HL-60/S4 treated with phorbol 12-myristate 13-acetate at 8.2 ng/mL for 4 days and 3 days (cell line): ENCODE measurements at regions not wholly inside any gene's neighbourhood (a gene's known extent, or its start where the extent isn't known, plus 50 kb on each side); places are given as distances from the start of the nearest gene placed in this dataset.
"Not testable (repeated sequence)": the region's sequence is repeated elsewhere in the genome, so short reads cannot be mapped to it uniquely, and the experiment has no call there.

Experiments used
- in situ Hi-C: fragments of 300-500 bp; cut with MboI; formaldehyde crosslinking; loops from 2 replicates; pipeline ENCODE4 v1.15.0; 2022; ENCODE audit warnings: low sequenced_read_pairs

DNA sequence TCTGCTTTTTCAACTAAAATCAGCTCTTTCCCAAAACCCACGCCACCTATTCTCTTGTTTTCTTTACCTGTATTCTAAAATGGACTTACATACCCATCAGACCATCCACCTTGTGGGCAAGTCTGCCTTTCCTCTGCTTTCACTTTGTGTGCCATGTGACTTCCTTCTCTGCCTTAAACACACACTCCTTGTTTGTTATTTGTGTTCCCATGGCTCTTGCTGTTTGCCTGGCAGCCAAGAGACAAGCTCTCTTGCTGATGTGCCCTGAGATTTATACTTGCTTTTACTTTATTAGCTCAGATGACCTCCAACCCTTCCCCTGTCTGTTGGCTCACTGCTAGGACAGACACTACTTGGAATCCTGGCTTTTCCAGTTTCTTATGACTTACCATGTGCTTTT lies 309.7 kb upstream of the LRRTM4 start:
- in situ Hi-C loops: no loop called here

DNA sequence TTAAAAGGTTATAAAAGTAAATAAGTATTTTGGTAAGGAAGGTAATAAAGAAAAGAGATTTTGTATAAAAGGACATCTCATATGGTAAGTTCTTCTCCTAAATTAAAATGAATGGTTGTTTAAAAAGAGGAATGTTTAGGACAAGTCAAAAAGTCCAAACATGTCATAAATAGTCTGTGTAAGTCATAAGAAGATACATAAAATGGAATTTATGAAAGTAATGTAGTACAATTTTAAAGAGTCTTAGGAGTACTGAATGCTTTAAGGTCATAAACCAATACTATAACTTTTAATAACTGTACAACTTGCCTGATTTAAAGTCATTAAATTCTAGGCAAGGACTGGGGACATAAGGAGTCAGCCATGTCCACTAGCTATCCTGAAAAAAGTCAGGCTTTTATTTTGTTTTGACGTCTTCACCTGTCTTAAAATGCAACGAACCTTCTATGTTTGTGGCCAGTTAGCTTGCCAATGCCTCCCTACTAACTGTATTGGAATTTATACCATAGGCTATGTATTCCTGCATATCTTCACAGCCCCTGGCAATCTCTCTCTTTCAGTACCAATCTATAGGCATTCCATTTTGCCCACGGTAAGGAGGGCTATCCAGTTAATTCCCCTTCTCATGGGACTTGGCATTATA lies 312.3 kb upstream of the LRRTM4 start:
- in situ Hi-C loops: no loop called here

DNA sequence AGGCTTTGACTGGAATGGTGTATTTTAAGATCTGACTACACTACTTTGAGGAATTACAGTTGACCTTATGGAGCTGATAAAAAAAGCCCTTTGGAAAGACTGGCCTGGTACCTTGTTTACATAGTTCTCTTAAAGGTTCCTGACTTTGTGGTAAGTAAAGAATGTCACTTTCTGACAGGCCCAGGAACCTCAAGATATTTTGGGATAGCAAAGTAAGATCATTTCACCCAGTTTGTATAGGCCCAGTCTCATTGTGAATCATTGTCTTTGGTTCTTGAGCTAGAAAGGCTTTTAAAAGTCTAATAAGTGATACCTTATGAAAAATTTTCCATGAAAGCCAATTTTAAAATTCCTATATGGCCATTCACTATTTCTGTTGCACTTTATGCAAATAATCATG lies 316.3 kb upstream of the LRRTM4 start:
- in situ Hi-C loops: no loop called here

DNA sequence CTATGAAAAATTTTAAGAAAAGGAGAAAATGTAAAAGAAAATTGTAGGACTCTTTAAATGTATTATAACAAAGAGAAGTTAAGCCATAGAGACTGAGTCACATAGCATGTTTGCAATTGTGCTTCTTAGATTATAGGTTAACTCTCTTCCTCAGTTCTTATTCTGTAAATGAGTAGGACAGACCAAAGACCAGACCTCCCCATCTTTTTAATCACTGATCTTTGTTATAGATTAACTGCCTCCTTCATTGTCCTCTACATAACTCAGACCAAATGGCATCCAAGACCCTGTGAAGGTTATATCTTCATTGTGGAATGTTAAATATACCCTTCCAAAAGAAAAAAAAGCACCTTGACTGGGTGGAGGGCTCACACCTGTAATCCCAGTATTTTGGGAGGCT lies 316.9 kb upstream of the LRRTM4 start:
- in situ Hi-C loops: no loop called here

DNA sequence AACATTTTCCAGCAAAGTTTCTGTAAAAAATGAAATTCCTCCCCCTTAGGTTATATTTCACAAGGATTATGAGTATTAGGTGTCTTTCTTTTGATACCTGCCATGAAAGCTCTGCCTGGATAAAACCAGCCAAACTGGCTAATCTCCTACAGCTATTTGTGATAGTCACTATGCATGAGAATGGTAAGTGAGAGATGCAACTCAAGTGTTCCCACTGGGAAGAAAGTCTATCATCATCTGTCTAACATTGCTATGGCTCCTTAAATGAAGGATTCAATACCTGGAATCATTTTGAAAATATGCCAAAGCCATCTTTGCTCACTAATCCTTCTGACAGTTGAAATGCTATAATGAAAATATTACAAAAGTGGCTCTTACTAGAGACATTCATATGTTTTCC lies 339.9 kb upstream of the LRRTM4 start:
- in situ Hi-C loops: no loop called here

DNA sequence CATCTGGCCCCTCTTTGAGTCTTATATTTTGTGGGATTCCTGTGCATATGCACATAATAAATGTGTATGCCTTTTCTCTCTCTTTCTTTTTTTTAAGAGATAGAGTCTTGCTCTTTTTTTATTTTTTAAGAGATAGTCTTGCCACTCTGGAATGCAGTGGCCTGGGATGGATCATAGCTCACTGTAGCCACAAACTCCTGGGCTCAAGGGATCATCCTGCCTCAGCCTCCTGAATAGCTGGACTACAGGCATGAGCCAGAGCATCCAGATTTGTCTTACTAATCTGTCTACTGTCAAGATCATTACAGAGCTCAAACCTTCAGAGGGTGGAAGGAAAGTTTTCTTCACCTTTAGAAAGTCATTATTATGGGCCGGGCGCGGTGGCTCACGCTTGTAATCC lies 342.2 kb upstream of the LRRTM4 start:
- in situ Hi-C loops: no loop called here

DNA sequence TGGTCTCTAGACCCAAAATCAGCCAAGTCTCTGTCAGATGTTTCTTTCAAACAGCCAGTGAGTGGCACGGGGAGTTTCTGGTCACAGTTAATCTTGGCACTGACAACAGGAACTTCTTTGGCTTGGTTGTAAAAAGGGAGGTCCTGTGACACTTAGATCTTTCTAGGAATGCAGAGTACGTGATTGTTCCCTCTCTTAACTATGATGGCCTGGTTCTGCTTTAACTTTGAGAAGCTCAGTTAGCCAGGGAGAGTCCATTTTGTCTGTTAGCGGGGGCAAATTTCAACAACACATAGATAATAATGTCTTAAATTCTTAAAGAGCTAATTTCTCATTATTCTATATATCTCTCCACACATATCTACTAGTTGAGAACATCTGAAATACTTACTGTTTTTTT lies 344.5 kb upstream of the LRRTM4 start:
- in situ Hi-C loops: no loop called here

DNA sequence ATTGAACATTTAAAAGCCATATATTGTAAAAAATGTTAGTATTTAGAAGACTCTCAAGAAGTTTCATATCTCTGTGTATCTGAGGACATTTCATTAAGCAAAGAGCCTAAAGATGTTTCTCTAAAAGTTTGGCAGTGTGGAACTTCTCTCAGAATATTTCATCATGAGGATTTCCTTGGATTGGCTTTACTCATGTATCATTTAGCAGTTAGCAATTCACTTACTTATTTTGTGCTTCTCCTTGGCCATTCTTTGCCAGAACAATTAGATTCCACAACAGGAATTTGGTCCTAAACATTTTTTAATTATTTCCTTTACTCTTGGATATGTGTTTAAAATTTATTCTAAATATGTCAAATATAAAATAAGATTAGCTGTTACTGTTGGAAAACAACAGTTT lies 345.0 kb upstream of the LRRTM4 start:
- in situ Hi-C loops: no loop called here

DNA sequence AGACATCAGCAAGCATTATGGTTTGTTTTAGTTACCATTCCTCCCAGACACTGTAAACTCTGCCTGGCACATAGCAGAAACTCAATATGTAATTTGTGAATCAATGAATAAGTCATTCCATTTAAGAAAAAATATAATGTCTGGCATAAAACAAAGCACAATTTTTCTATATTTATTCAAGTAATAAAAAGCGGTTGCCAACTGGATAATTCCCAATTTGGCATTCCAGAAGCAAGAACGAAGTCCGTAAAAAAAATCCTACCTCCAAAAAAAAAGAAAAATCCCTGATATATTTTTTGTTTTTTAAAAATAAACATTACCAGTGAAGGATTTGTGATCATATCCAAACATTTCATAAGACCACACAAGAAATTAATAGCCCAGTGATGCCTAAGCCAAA lies 351.3 kb upstream of the LRRTM4 start:
- in situ Hi-C loops: no loop called here

DNA sequence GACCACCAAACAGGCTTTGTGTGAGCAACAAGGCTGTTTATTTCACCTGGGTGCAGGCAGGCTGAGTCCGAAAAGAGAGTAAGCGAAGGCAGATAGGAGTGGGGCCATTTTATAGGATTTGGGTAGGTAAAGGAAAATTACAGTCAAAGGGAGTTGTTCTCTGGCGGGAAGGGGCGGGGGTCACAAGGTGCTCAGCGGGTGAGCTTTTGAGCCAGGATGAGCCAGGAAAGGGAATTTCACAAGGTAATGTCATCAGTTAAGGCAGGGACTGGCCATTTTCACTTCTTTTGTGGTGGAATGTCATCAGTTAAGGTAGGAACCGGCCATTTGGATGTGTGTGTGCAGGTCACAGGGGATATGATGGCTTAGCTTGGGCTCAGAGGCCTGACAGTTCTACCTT lies 378.0 kb upstream of the LRRTM4 start:
- in situ Hi-C loops: not testable (repeated sequence)

DNA sequence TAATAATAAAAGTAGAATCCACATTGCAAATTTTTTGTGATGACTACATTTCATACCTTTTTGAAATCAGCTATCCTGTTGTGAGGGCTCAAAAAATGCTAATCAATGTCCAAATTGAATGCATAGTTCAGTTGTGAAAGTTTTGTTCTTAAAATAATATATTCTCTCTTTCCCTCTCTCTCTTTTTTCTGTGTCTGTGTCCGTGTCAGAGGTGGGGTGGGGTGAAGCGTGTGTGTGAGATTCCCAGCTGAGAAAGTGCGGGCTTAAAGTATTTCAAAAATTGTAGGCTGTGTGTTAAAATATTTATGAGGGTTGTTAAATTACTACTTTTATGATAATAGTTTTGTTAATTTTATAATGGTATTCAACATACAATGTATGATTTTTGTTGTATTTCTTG lies 388.0 kb upstream of the LRRTM4 start:
- in situ Hi-C loops: no loop called here

DNA sequence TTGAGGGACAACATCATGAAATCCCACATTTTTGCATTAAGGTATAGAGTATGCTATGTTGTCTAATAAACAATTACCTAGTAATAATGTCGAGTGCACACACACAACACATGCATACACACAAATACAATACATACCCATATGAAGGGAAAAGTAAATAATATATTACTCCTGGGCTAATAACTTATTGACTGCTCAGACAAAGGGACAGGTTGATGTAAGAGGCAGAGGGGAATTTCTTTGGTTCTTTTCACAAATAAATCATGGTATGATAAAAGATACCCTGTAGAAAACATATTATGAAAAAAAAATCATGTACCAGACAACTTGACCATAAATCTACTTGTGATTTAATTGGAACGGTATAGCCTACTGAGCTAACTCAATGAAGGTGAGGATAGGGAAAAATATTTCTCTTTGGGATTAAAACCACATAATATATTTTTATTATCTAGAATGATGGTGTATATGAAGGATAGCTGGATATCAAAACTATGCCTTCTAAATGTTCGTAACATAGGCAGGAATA lies 398.7 kb upstream of the LRRTM4 start:
- in situ Hi-C loops: no loop called here

DNA sequence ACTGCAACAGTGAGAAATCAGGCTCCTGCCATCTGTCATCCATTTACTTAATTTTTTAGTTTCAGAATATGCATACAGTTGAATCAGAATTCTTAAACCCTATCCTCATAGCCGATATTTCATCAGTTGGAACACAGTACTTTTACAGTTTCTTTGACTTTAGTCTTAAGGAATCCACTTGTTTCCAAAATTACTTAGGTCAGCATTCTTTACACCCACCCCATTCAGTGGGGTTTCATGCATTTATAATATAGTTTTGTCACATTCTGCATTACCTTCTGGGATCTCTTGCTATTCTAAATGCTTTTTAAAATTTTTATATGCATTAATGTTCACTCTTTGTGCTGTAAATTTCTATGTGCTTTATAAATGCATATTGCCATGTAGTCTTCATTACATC lies 400.4 kb upstream of the LRRTM4 start:
- in situ Hi-C loops: no loop called here

DNA sequence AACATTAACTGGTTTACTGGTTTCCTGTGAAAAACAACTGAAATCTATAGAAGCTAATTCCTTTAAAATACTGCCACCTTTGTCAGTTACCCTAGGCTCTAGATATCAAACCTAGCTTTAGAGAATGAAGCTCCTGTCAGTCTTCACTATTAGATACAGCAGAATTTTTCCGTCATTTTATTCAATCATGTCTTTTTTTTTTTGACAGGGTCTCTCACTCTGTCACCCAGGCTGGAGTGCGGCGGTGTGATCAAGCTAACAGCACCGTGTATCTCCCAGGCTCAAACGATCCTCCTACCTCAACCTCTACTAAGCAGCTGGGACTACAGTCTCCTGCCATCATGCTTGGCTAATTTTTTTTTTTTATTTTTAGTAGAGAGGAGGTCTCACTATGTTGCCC lies 415.2 kb upstream of the LRRTM4 start:
- in situ Hi-C loops: no loop called here

DNA sequence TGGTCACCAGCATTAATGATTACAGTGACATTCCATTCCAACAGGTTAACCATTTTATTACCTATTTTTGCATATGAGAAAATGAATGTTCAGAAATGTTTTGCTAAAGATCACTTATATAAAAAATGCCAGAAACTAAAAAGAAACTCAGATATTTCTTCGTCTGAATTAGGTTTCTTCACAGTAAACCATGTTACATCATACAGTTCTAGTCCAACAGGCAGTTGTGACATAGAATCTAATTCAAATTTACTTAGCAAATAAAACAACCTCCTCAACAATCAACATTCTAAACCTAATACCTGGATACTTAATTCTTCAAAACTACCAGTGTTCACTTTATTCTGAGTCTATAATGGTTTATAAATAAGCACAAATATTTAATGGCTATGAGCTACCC lies 416.3 kb upstream of the LRRTM4 start:
- in situ Hi-C loops: no loop called here

DNA sequence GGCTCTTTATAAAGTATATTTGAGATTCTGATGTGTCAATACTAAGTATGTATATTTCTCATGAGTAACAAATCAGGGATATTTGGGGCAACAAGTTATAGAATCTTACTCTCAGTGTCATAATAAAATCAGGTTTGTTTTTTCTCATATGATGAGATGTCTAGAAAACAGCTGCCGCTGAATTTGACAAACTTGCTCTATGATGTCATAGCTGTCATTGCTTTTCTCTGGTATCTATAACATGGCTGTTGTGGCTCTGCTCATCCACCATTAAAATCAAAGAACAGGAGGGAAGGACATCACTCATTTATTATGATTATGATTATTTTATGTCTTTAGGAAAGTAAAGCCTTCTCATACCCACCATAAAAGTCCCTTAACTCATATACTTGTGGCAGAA lies 417.2 kb upstream of the LRRTM4 start:
- in situ Hi-C loops: no loop called here

DNA sequence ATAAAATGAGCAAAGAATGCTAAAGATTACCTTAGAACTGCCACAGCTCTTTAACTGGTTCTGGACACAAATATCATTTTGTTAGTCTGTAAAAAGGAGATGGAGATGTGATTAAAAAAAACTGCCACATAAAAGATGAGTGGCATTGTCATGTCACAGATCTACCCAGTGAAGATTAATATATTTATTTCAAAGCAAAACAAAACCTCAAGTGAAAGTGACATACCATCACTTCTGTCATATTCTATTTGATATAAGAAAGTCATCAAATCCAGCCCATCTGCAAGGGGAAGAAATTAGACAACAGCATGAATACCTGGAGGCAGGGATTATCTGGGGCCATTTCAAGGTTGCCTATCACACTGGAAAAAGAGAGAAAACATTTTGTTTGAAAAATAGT lies 417.6 kb upstream of the LRRTM4 start:
- in situ Hi-C loops: no loop called here

DNA sequence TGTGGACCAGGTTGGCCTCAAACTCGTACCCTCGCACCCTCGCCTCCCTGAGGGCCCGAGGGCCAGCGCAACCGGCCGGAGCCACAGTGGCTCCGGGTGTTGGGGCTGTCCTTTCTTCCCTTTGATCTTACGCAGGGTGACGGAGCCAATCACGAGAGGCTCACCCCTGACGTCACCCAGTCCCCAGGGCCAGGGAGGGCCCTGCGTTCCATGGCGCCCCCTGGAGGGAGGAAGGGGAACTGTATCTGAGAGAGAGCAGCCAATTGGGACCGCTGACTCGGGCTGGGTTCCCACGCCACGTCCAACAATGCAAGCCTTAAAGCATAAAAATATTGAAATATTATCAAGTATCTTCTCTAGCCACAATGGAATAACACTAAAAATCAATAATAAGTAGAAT lies 432.8 kb upstream of the LRRTM4 start:
- in situ Hi-C loops: no loop called here

DNA sequence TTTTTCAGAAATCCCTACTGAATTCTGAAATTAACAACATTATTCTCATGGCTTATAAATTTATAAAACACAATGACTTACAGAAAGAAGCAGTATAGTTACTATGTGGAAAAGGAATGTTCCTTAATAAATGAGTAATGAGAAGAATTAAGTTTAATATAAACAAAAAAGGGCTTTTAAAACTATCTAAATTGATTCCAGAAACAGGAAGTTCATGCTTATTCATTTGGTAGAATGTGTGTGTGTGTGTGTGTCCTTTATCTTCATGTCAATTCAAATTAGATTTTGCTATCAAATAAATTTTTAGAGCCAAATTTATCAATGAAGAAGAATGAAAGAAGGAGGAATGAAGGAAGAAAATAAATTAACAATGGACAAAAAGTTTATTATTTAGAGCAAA lies 440.8 kb upstream of the LRRTM4 start:
- in situ Hi-C loops: no loop called here

DNA sequence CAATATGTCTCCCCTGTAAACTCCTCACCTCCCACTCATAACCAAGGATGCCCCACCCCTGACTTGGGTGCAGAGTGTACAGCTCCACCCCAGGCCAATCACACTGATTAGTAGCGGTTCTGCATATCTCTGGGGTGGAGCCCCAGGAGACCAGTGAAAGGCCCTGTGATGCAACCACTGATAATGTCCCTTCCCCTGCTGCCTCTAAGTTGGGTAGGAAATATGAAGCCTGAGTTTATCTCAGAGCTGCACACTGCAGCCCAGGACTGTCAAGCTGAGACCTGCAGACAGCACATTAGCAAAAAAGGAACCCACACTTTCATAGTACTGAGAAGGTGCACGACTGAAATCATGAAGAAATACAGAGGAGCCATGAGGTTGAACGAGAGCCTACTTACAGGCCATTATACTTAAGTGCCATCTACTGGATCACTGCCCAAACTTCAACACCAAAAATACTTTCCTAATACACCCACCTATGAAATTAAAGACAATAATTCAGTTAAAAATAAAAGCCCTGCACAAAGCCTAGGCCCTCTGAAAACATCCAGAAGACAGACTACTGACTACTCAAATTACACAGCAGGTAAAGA lies 455.4 kb upstream of the LRRTM4 start:
- in situ Hi-C loops: no loop called here

DNA sequence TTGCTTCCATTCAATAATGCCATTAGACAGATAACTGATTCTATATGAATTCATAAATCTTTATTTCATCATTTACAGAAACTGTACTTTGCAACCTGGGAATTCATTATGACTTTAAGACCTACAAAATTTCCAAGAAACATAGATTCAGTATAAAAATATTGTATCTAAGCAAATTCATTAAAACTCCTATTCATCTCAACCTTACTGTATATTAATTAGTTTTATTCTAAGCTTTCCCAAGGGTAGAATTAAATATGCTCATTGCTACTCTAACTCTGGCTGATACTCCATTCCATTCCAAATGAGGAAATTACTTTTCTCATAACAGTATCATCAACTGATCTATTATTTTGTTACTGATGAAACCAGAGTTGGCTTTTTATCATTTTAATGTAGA lies 473.0 kb upstream of the LRRTM4 start:
- in situ Hi-C loops: no loop called here

DNA sequence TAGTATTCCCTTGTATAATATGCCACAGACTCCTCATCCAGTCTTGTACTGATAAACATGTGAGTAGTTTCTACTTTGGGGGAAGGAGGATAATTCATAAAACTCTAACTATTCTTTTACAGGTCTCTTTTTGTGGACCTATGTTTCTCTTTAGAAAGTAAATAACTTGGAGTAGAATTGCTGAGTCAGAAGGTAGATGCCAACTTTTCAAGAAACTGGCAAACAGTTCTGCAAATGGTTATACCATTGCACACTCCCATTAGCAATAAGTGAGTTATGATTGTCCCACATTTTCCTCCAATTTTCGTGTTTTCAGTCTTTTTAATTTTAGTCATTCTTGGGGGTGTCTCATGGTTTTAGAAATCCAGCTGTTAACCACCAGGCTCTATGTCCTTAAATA lies 477.2 kb upstream of the LRRTM4 start:
- in situ Hi-C loops: no loop called here

DNA sequence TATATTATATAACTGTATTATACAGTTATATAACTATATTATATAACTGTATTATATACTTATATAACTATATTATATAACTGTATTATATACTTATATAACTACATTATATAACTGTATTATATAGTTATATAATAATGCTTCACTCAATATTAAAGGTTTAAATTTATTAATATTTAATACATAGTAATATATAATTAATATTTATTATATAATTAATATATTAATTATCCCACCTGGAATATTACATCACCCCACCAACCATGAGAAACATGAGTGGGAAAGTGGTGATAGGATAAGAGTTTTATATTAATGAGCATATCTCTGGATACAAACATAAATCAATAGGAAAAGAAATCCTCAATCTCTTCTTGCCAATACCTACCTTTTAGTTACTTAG lies 487.1 kb upstream of the LRRTM4 start:
- in situ Hi-C loops: no loop called here
